ENCODE measurements at regions not wholly inside any gene's neighbourhood (a gene's known extent, or its start where the extent isn't known, plus 50 kb on each side); places are given as distances from the start of the nearest gene placed in this dataset.

GRCh38 chr20:58004146-58004545, 224.3 kb downstream of the ANKRD60 start:
- TF ChIP-seq EZH2phosphoT487 (IDR thresholded peaks at IDR 0.05; ENCODE audit: borderline replicate concordance, low read length) (no peak), CTCF (conservative IDR thresholded peaks at IDR 0.05; ENCODE audit: low read depth, low read length) (no peak), EZH2 (IDR thresholded peaks at IDR 0.05; ENCODE audit: low read length, unreplicated experiment) (no peak)
